Chondrocyte (in vitro differentiated cells): ENCODE measurements at regions not wholly inside any gene's neighbourhood (a gene's known extent, or its start where the extent isn't known, plus 50 kb on each side); places are given as distances from the start of the nearest gene placed in this dataset.

ENCODE experiments used
- DNase-seq: peaks from one replicate; pipeline ENCODE4 v3.0.0; 2021; ENCODE audit warnings: mixed read lengths, low spot score
- H3K27ac Mint-ChIP-seq: one replicate; pipeline ENCODE4 v1.8.0; 2021; ENCODE audit warnings: mild to moderate bottlenecking, moderate library complexity, mixed read lengths; ENCODE audit not compliant: unreplicated experiment
- H3K27me3 Mint-ChIP-seq: 2 replicates; pipeline ENCODE4 v1.8.0; 2021; ENCODE audit warnings: low read depth, mixed read lengths
- H3K36me3 Mint-ChIP-seq: 2 replicates; pipeline ENCODE4 v1.8.0; 2021; ENCODE audit warnings: low read depth, mixed read lengths
- H3K4me1 Mint-ChIP-seq: 2 replicates; pipeline ENCODE4 v1.8.0; 2021; ENCODE audit warnings: low read depth, mild to moderate bottlenecking, mixed read lengths
- H3K4me3 Mint-ChIP-seq: one replicate; pipeline ENCODE4 v1.8.0; 2021; ENCODE audit warnings: mild to moderate bottlenecking, moderate library complexity, mixed read lengths; ENCODE audit not compliant: unreplicated experiment
- H3K9me3 Mint-ChIP-seq: 2 replicates; pipeline ENCODE4 v1.8.0; 2021; ENCODE audit warnings: low read depth, mixed read lengths
- CTCF ChIP-seq: fragments of 200-600 bp; sonication (generic); IDR thresholded peaks from 2 replicates; pipeline ENCODE4 v1.5.0; 2021; ENCODE audit warnings: antibody characterized with exemption, mild to moderate bottlenecking, moderate library complexity

- H3K4me1 Mint-ChIP-seq: peaks cover 37% of the 10 kb centered on the region
- no peak for TF ChIP-seq CTCF
- peaks cover 20% of the 10 kb centered on the region for H3K36me3 Mint-ChIP-seq
- H3K27ac Mint-ChIP-seq: peak overlapping the region; percentile 67
- peaks cover 25% of the 10 kb centered on the region for H3K9me3 Mint-ChIP-seq
- H3K4me3 Mint-ChIP-seq: peak overlapping the region; percentile 43
- H3K27me3 Mint-ChIP-seq: no peaks in the 10 kb centered on the region
- no peak for DNase-seq
Observed at GRCh38 chr4:182022909-182023308, 220.3 kb upstream of the TENM3 start.

- no peak for TF ChIP-seq CTCF
- no peak for DNase-seq
- peaks cover 32% of the 10 kb centered on the region for H3K4me1 Mint-ChIP-seq
- no peak overlapping the region for H3K4me3 Mint-ChIP-seq
- no peaks in the 10 kb centered on the region for H3K27me3 Mint-ChIP-seq
- peak overlapping the region; percentile 67 for H3K27ac Mint-ChIP-seq
- H3K9me3 Mint-ChIP-seq: peaks cover 31% of the 10 kb centered on the region
- peaks cover 20% of the 10 kb centered on the region for H3K36me3 Mint-ChIP-seq
Observed at GRCh38 chr4:182023469-182023868, 219.7 kb upstream of the TENM3 start.

- Mint-ChIP-seq H3K9me3 (peaks cover under 1% of the 10 kb centered on the region), H3K27me3 (no peaks in the 10 kb centered on the region), H3K36me3 (peaks cover 18% of the 10 kb centered on the region), H3K4me3 (no peak overlapping the region), H3K4me1 (no peaks in the 10 kb centered on the region), H3K27ac (no peak overlapping the region)
- no peak for TF ChIP-seq CTCF
- no peak for DNase-seq
Observed at GRCh38 chr4:182042945-182043344, 200.3 kb upstream of the TENM3 start.

- Mint-ChIP-seq H3K4me3 (no peak overlapping the region), H3K27me3 (no peaks in the 10 kb centered on the region), H3K27ac (no peak overlapping the region), H3K36me3 (peaks cover 16% of the 10 kb centered on the region), H3K4me1 (no peaks in the 10 kb centered on the region), H3K9me3 (no peaks in the 10 kb centered on the region)
- no peak for TF ChIP-seq CTCF
- no peak for DNase-seq
Observed at GRCh38 chr4:182048871-182049270, 194.3 kb upstream of the TENM3 start.

GRCh38 chr4:182056866-182057265, 186.3 kb upstream of the TENM3 start:
- Mint-ChIP-seq H3K27me3 (no peaks in the 10 kb centered on the region), H3K27ac (no peak overlapping the region), H3K36me3 (peaks cover 16% of the 10 kb centered on the region), H3K4me3 (no peak overlapping the region), H3K9me3 (no peaks in the 10 kb centered on the region), H3K4me1 (peaks cover 7% of the 10 kb centered on the region)
- no peak for DNase-seq
- no peak for TF ChIP-seq CTCF
